ENCODE measurements at regions not wholly inside any gene's neighbourhood (a gene's known extent, or its start where the extent isn't known, plus 50 kb on each side); places are given as distances from the start of the nearest gene placed in this dataset.

GRCh38 chr14:97217111-97217885 is 420.1 kb downstream of the VRK1 start:
- DNase-seq = no peak

- peak; percentile 24 for DNase-seq
These were observed 421.1 kb downstream of the VRK1 start for GRCh38 chr14:97218274-97218673.

- peak; percentile 41 for DNase-seq
These were observed 421.7 kb downstream of the VRK1 start for GRCh38 chr14:97218691-97219430.

GRCh38 chr14:97219431-97220017 is 422.3 kb downstream of the VRK1 start:
- DNase-seq = peak; percentile 36

GRCh38 chr14:97221572-97222285 is 424.5 kb downstream of the VRK1 start:
- DNase-seq = no peak

GRCh38 chr14:97224016-97224415 is 426.8 kb downstream of the VRK1 start:
- no peak for DNase-seq

GRCh38 chr14:97230051-97230450 is 432.9 kb downstream of the VRK1 start:
- no peak for DNase-seq

GRCh38 chr14:97233319-97233985 is 436.3 kb downstream of the VRK1 start:
- DNase-seq = peak; percentile 16

- no peak for DNase-seq
These were observed 449.5 kb downstream of the VRK1 start for GRCh38 chr14:97246648-97247047.

GRCh38 chr14:97248973-97249372 is 451.8 kb downstream of the VRK1 start:
- no peak for DNase-seq

GRCh38 chr14:97250931-97251330 is 453.7 kb downstream of the VRK1 start:
- DNase-seq = no peak

- DNase-seq = no peak
These were observed 454.4 kb downstream of the VRK1 start for GRCh38 chr14:97251491-97252155.

GRCh38 chr14:97253756-97254155 is 456.6 kb downstream of the VRK1 start:
- DNase-seq = no peak

GRCh38 chr14:97262336-97262735 is 465.2 kb downstream of the VRK1 start:
- no peak for DNase-seq

- DNase-seq = no peak
These were observed 467.5 kb downstream of the VRK1 start for GRCh38 chr14:97264516-97265230.

GRCh38 chr14:97266653-97267052 is 469.5 kb downstream of the VRK1 start:
- no peak for DNase-seq

- DNase-seq = no peak
These were observed 470.3 kb downstream of the VRK1 start for GRCh38 chr14:97267509-97267908.

- DNase-seq = no peak
These were observed 470.9 kb downstream of the VRK1 start for GRCh38 chr14:97268097-97268496.

- no peak for DNase-seq
These were observed 473.1 kb downstream of the VRK1 start for GRCh38 chr14:97270308-97270707.

GRCh38 chr14:97271451-97271960 is 474.3 kb downstream of the VRK1 start:
- DNase-seq = no peak

- DNase-seq = peak; percentile 6
These were observed 476.4 kb downstream of the VRK1 start for GRCh38 chr14:97273540-97273939.
